Spleen (tissue), 7 donors: ENCODE measurements at regions not wholly inside any gene's neighbourhood (a gene's known extent, or its start where the extent isn't known, plus 50 kb on each side); places are given as distances from the start of the nearest gene placed in this dataset.

Source experiments
- CTCF ChIP-seq, 11 experiments: fragments of 200-600 bp in 7 of 11; fragments of 450-650 bp in 4 of 11; sonication (generic) in 4 of 11; IDR thresholded peaks in 8 of 11; conservative IDR thresholded peaks in 3 of 11; 1 replicate in 7 of 11; 2 replicates in 4 of 11; pipeline versions ENCODE4 v1.4.0 to v1.8.0; 2016 to 2021; ENCODE audit warnings: antibody characterized with exemption in 11 of 11, inconsistent platforms in 4 of 11, mild to moderate bottlenecking in 1 of 11
- POLR2A ChIP-seq, 3 donors: fragments of 450-650 bp; IDR thresholded peaks; one replicate each; pipeline ENCODE4 v1.5.1; 2017; ENCODE audit warnings: antibody characterized with exemption in 3 of 3, mild to moderate bottlenecking in 1 of 3
- POLR2AphosphoS5 ChIP-seq, 3 donors: sonication (generic); formaldehyde crosslinking; IDR thresholded peaks; one replicate each; pipeline ENCODE4 v1.5.1; 2017; ENCODE audit warnings: antibody characterized with exemption in 3 of 3
- donor health status: DM: no; HTN: no; CAD: no; lungs with moderate emphysema.
- donor health status: DM: no; HTN: no; CAD: no.
- donor health status: DM: no; HTN: no; CAD: no.

GRCh38 chr16:65510241-65510640 lies 388.4 kb upstream of the CDH11 start:
- TF ChIP-seq POLR2A (IDR thresholded peaks at IDR 0.05) (no peak), CTCF (IDR thresholded peaks at IDR 0.05 in 8 of 11, conservative IDR thresholded peaks at IDR 0.05 in 3 of 11) (no peak), POLR2AphosphoS5 (IDR thresholded peaks at IDR 0.05) (no peak)
